HEK293 (cell line): ENCODE measurements at regions not wholly inside any gene's neighbourhood (a gene's known extent, or its start where the extent isn't known, plus 50 kb on each side); places are given as distances from the start of the nearest gene placed in this dataset.

Source experiments
- EGR2 ChIP-seq: fragments of 450-650 bp; formaldehyde crosslinking; IDR thresholded peaks from 2 replicates; pipeline ENCODE4 v1.5.1; 2016; ENCODE audit warnings: low read depth, missing biosample characterization, missing genetic modification characterization
- SP3 ChIP-seq: fragments of 450-650 bp; formaldehyde crosslinking; IDR thresholded peaks from 2 replicates; pipeline ENCODE4 v1.5.1; 2016; ENCODE audit warnings: missing biosample characterization, missing genetic modification characterization
- SP7 ChIP-seq: fragments of 450-650 bp; formaldehyde crosslinking; IDR thresholded peaks from 2 replicates; pipeline ENCODE4 v1.5.1; 2016; ENCODE audit warnings: missing biosample characterization, missing genetic modification characterization
- YY2 ChIP-seq: fragments of 450-650 bp; formaldehyde crosslinking; IDR thresholded peaks from 2 replicates; pipeline ENCODE4 v1.5.1; 2016; ENCODE audit warnings: missing biosample characterization, missing genetic modification characterization
- ZNF114 ChIP-seq: fragments of 450-650 bp; formaldehyde crosslinking; IDR thresholded peaks from 2 replicates; pipeline ENCODE4 v1.5.0; 2017; ENCODE audit warnings: missing biosample characterization, missing genetic modification characterization
- ZNF155 ChIP-seq: fragments of 450-650 bp; formaldehyde crosslinking; IDR thresholded peaks from 2 replicates; pipeline ENCODE4 v1.5.1; 2016; ENCODE audit warnings: missing biosample characterization, missing genetic modification characterization
- ZNF169 ChIP-seq: fragments of 450-650 bp; formaldehyde crosslinking; IDR thresholded peaks from 2 replicates; pipeline ENCODE4 v1.5.1; 2016; ENCODE audit warnings: missing biosample characterization, missing genetic modification characterization
- ZNF211 ChIP-seq: fragments of 450-650 bp; formaldehyde crosslinking; IDR thresholded peaks from 2 replicates; pipeline ENCODE4 v1.5.1; 2016; ENCODE audit warnings: low read depth, missing biosample characterization, missing genetic modification characterization
- ZNF24 ChIP-seq: fragments of 450-650 bp; formaldehyde crosslinking; IDR thresholded peaks from 2 replicates; pipeline ENCODE4 v1.5.1; 2016; ENCODE audit warnings: missing biosample characterization, missing genetic modification characterization
- ZNF302 ChIP-seq: fragments of 450-650 bp; formaldehyde crosslinking; IDR thresholded peaks from 2 replicates; pipeline ENCODE4 v1.5.1; 2016; ENCODE audit warnings: missing biosample characterization, missing genetic modification characterization, low read depth
- ZNF391 ChIP-seq: fragments of 450-650 bp; formaldehyde crosslinking; IDR thresholded peaks from 2 replicates; pipeline ENCODE4 v1.5.1; 2016; ENCODE audit warnings: low read depth, missing biosample characterization, missing genetic modification characterization, borderline replicate concordance
- ZNF629 ChIP-seq: fragments of 450-650 bp; formaldehyde crosslinking; IDR thresholded peaks from 2 replicates; pipeline ENCODE4 v1.5.1; 2017; ENCODE audit warnings: missing biosample characterization, missing genetic modification characterization
- ZNF707 ChIP-seq: fragments of 450-650 bp; formaldehyde crosslinking; IDR thresholded peaks from 2 replicates; pipeline ENCODE4 v1.5.1; 2016; ENCODE audit warnings: missing biosample characterization, missing genetic modification characterization
- ZNF791 ChIP-seq: fragments of 450-650 bp; formaldehyde crosslinking; IDR thresholded peaks from 2 replicates; pipeline ENCODE4 v1.5.1; 2016; ENCODE audit warnings: missing biosample characterization, missing genetic modification characterization
- TF ChIP-seq, protein P1 (sequence below): fragments of 450-650 bp; formaldehyde crosslinking; IDR thresholded peaks from 2 replicates; pipeline ENCODE4 v1.5.1; 2016; ENCODE audit warnings: missing biosample characterization, missing genetic modification characterization
- TF ChIP-seq, protein P2 (sequence below): fragments of 450-650 bp; formaldehyde crosslinking; IDR thresholded peaks from 2 replicates; pipeline ENCODE4 v1.5.0; 2017; ENCODE audit warnings: missing biosample characterization, missing genetic modification characterization, borderline replicate concordance
- TF ChIP-seq, protein P3 (sequence below): fragments of 450-650 bp; formaldehyde crosslinking; IDR thresholded peaks from 2 replicates; pipeline ENCODE4 v1.5.1; 2016; ENCODE audit warnings: missing biosample characterization, missing genetic modification characterization
- TF ChIP-seq, protein P4 (sequence below): fragments of 450-650 bp; formaldehyde crosslinking; IDR thresholded peaks from 2 replicates; pipeline ENCODE4 v1.5.1; 2016; ENCODE audit warnings: missing biosample characterization, missing genetic modification characterization
- TF ChIP-seq, protein P5 (sequence below): fragments of 450-650 bp; formaldehyde crosslinking; IDR thresholded peaks from 2 replicates; pipeline ENCODE4 v1.5.1; 2016; ENCODE audit warnings: missing biosample characterization, missing genetic modification characterization
- TF ChIP-seq, protein P6 (sequence below): fragments of 450-650 bp; formaldehyde crosslinking; IDR thresholded peaks from 2 replicates; pipeline ENCODE4 v1.5.1; 2016; ENCODE audit warnings: missing biosample characterization, missing genetic modification characterization
- TF ChIP-seq, protein P7 (sequence below): fragments of 450-650 bp; formaldehyde crosslinking; IDR thresholded peaks from 2 replicates; pipeline ENCODE4 v1.5.1; 2016; ENCODE audit warnings: missing biosample characterization, missing genetic modification characterization, low read depth

DNA sequence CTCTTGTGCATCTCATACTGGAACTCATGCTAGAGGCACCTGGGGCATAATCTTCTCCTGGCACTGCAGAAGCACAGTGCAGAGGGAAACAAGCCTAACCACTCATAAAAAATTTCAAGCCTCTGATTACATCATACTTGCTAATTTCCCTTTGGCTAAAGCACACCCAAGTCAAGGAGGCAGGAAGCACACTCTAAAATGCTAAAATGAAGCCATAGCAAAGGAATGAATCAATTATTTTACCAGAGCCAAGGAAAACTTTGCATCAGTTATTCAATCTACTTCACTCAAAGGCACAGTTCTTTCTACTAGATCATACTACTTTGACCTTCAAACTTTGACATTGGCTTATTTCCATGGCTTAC, 79.6 kb upstream of the SPOPL start (continued):
- TF ChIP-seq ZNF391 (no peak), YY2 (tag by site-specific recombination) (no peak), ZNF707 (tag by site-specific recombination) (no peak), ZNF211 (tag by site-specific recombination) (no peak), ZNF24 (tag by site-specific recombination) (peak; percentile 85; the same call in 1 of the 2 replicates), SP7 (tag by site-specific recombination) (0 out of 2 replicates have a peak, but pooled peaks have one; percentile 11), ZNF302 (tag by site-specific recombination) (no peak), EGR2 (tag by site-specific recombination) (no peak), ZNF629 (tag by site-specific recombination) (peak; percentile 74), SP3 (tag by site-specific recombination) (no peak), ZNF169 (tag by site-specific recombination) (no peak), ZNF791 (tag by site-specific recombination) (no peak), ZNF155 (tag by site-specific recombination) (no peak), ZNF114 (tag by site-specific recombination) (no peak)
- TF ChIP-seq, protein P1, sequence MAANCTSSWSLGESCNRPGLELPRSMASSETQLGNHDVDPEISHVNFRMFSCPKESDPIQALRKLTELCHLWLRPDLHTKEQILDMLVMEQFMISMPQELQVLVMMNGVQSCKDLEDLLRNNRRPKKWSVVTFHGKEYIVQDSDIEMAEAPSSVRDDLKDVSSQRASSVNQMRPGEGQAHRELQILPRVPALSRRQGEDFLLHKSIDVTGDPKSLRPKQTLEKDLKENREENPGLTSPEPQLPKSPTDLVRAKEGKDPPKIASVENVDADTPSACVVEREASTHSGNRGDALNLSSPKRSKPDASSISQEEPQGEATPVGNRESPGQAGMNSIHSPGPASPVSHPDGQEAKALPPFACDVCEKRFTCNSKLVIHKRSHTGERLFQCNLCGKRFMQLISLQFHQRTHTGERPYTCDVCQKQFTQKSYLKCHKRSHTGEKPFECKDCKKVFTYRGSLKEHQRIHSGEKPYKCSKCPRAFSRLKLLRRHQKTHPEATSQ (tag by site-specific recombination), result no peak
- TF ChIP-seq, protein P2, sequence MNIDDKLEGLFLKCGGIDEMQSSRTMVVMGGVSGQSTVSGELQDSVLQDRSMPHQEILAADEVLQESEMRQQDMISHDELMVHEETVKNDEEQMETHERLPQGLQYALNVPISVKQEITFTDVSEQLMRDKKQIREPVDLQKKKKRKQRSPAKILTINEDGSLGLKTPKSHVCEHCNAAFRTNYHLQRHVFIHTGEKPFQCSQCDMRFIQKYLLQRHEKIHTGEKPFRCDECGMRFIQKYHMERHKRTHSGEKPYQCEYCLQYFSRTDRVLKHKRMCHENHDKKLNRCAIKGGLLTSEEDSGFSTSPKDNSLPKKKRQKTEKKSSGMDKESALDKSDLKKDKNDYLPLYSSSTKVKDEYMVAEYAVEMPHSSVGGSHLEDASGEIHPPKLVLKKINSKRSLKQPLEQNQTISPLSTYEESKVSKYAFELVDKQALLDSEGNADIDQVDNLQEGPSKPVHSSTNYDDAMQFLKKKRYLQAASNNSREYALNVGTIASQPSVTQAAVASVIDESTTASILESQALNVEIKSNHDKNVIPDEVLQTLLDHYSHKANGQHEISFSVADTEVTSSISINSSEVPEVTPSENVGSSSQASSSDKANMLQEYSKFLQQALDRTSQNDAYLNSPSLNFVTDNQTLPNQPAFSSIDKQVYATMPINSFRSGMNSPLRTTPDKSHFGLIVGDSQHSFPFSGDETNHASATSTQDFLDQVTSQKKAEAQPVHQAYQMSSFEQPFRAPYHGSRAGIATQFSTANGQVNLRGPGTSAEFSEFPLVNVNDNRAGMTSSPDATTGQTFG (tag by site-specific recombination), result no peak
- TF ChIP-seq, protein P3, sequence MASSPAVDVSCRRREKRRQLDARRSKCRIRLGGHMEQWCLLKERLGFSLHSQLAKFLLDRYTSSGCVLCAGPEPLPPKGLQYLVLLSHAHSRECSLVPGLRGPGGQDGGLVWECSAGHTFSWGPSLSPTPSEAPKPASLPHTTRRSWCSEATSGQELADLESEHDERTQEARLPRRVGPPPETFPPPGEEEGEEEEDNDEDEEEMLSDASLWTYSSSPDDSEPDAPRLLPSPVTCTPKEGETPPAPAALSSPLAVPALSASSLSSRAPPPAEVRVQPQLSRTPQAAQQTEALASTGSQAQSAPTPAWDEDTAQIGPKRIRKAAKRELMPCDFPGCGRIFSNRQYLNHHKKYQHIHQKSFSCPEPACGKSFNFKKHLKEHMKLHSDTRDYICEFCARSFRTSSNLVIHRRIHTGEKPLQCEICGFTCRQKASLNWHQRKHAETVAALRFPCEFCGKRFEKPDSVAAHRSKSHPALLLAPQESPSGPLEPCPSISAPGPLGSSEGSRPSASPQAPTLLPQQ (tag by site-specific recombination), result peak; percentile 45
- TF ChIP-seq, protein P4, sequence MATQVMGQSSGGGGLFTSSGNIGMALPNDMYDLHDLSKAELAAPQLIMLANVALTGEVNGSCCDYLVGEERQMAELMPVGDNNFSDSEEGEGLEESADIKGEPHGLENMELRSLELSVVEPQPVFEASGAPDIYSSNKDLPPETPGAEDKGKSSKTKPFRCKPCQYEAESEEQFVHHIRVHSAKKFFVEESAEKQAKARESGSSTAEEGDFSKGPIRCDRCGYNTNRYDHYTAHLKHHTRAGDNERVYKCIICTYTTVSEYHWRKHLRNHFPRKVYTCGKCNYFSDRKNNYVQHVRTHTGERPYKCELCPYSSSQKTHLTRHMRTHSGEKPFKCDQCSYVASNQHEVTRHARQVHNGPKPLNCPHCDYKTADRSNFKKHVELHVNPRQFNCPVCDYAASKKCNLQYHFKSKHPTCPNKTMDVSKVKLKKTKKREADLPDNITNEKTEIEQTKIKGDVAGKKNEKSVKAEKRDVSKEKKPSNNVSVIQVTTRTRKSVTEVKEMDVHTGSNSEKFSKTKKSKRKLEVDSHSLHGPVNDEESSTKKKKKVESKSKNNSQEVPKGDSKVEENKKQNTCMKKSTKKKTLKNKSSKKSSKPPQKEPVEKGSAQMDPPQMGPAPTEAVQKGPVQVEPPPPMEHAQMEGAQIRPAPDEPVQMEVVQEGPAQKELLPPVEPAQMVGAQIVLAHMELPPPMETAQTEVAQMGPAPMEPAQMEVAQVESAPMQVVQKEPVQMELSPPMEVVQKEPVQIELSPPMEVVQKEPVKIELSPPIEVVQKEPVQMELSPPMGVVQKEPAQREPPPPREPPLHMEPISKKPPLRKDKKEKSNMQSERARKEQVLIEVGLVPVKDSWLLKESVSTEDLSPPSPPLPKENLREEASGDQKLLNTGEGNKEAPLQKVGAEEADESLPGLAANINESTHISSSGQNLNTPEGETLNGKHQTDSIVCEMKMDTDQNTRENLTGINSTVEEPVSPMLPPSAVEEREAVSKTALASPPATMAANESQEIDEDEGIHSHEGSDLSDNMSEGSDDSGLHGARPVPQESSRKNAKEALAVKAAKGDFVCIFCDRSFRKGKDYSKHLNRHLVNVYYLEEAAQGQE, result no peak
- TF ChIP-seq, protein P5, sequence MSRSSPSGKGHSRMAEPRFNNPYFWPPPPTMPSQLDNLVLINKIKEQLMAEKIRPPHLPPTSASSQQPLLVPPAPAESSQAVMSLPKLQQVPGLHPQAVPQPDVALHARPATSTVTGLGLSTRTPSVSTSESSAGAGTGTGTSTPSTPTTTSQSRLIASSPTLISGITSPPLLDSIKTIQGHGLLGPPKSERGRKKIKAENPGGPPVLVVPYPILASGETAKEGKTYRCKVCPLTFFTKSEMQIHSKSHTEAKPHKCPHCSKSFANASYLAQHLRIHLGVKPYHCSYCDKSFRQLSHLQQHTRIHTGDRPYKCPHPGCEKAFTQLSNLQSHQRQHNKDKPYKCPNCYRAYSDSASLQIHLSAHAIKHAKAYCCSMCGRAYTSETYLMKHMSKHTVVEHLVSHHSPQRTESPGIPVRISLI (tag by site-specific recombination), result 0 out of 2 replicates have a peak, but pooled peaks have one; percentile 30
- TF ChIP-seq, protein P6, sequence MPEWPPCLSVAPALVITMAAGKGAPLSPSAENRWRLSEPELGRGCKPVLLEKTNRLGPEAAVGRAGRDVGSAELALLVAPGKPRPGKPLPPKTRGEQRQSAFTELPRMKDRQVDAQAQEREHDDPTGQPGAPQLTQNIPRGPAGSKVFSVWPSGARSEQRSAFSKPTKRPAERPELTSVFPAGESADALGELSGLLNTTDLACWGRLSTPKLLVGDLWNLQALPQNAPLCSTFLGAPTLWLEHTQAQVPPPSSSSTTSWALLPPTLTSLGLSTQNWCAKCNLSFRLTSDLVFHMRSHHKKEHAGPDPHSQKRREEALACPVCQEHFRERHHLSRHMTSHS (tag by site-specific recombination), result no peak
- TF ChIP-seq, protein P7, sequence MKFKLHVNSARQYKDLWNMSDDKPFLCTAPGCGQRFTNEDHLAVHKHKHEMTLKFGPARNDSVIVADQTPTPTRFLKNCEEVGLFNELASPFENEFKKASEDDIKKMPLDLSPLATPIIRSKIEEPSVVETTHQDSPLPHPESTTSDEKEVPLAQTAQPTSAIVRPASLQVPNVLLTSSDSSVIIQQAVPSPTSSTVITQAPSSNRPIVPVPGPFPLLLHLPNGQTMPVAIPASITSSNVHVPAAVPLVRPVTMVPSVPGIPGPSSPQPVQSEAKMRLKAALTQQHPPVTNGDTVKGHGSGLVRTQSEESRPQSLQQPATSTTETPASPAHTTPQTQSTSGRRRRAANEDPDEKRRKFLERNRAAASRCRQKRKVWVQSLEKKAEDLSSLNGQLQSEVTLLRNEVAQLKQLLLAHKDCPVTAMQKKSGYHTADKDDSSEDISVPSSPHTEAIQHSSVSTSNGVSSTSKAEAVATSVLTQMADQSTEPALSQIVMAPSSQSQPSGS (tag by site-specific recombination), result peak; percentile 65
